Small intestine (tissue), 7 donors: ENCODE measurements at regions not wholly inside any gene's neighbourhood (a gene's known extent, or its start where the extent isn't known, plus 50 kb on each side); places are given as distances from the start of the nearest gene placed in this dataset.

Experiments used
- DNase-seq, 2 donors: peaks; one replicate each; pipeline versions ENCODE4 v3.0.0 to v3.0.0-alpha.2; 2013
- FAIRE-seq: peaks from 2 replicates; lab custom pipeline; 2012; peaks lifted over from hg19 to GRCh38; lab: Jason Lieb, UNC
- H3K27ac ChIP-seq, 3 donors: one replicate each; pipeline ENCODE4 v1.5.1; 2013; ENCODE audit warnings: low read length in 2 of 3, mild to moderate bottlenecking in 2 of 3, control low read depth in 1 of 3, inconsistent platforms in 1 of 3, low read depth in 1 of 3, moderate library complexity in 1 of 3
- H3K27me3 ChIP-seq, 3 donors: one replicate each; pipeline ENCODE4 v1.6.1; 2013; ENCODE audit warnings: low read length in 3 of 3, inconsistent platforms in 1 of 3; ENCODE audit not compliant: control insufficient read depth in 3 of 3, insufficient read depth in 3 of 3
- H3K36me3 ChIP-seq, 3 donors: one replicate each; pipeline ENCODE4 v1.6.1; 2013; ENCODE audit warnings: low read length in 3 of 3, inconsistent platforms in 1 of 3, low read depth in 1 of 3, mild to moderate bottlenecking in 1 of 3, moderate library complexity in 1 of 3; ENCODE audit not compliant: control insufficient read depth in 3 of 3, insufficient read depth in 2 of 3
- H3K4me1 ChIP-seq, 3 donors: one replicate each; pipeline ENCODE4 v1.6.1; 2013; ENCODE audit warnings: low read length in 2 of 3, inconsistent platforms in 1 of 3, low read depth in 1 of 3, mild to moderate bottlenecking in 1 of 3, moderate library complexity in 1 of 3; ENCODE audit not compliant: control insufficient read depth in 3 of 3, insufficient read depth in 2 of 3
- H3K4me3 ChIP-seq, 3 donors: one replicate each; pipeline ENCODE4 v1.5.1; 2013; ENCODE audit warnings: low read length in 3 of 3, control low read depth in 1 of 3, inconsistent platforms in 1 of 3, low read depth in 1 of 3, mild to moderate bottlenecking in 1 of 3, moderate library complexity in 1 of 3
- H3K9me3 ChIP-seq, 2 donors: one replicate each; pipeline ENCODE4 v1.6.1; 2013; ENCODE audit warnings: low read depth in 1 of 2, low read length in 1 of 2; ENCODE audit not compliant: control insufficient read depth in 2 of 2, insufficient read depth in 1 of 2
- WGBS, 3 donors: extraction: QIAGEN DNeasy Blood & Tissue Kit; methylation state at CpG; one replicate each; pipeline ENCODE4 v1.1.7; 2013; 5-methylcytosine and 5-hydroxymethylcytosine counted together
- donor health status: healthy with polysubstance abuse.
- donor health status: control.
- donor health status: control.
- donor health status: Bipolar disorder and iron deficiency.
- donor health status: healthy.

GRCh38 chr12:58458102-58458501 is 462.2 kb downstream of the LRIG3 start:
- Histone ChIP-seq H3K27ac (no peak overlapping the region), H3K27me3 (no peaks in the 10 kb centered on the region), H3K4me1 (no peaks in the 10 kb centered on the region), H3K9me3 (no peaks in the 10 kb centered on the region), H3K4me3 (no peak overlapping the region), H3K36me3 (no peaks in the 10 kb centered on the region)
- 54 to 78% (median 63%) methylated on average over 1 of the region's 1 CpG for WGBS, 3 donors
- FAIRE-seq (no peak), DNase-seq (no peak)

- H3K36me3 ChIP-seq, result no peaks in the 10 kb centered on the region
- no peak for FAIRE-seq
- no peaks in the 10 kb centered on the region for H3K4me1 ChIP-seq
These were observed 461.1 kb downstream of the LRIG3 start for GRCh38 chr12:58459191-58459590.

GRCh38 chr12:58463051-58463450 is 457.3 kb downstream of the LRIG3 start:
- Histone ChIP-seq H3K9me3 (peaks cover 0 to 8% of the 10 kb centered on the region in 2 donors), H3K27me3 (no peaks in the 10 kb centered on the region), H3K36me3 (no peaks in the 10 kb centered on the region), H3K27ac (no peak overlapping the region), H3K4me1 (no peaks in the 10 kb centered on the region), H3K4me3 (no peak overlapping the region)
- WGBS, 3 donors, result 64 to 79% (median 69%) methylated on average over 3 of the region's 3 CpGs
- FAIRE-seq, result no peak
- no peak for DNase-seq

More at GRCh38 chr12:58459191-58459590, 461.1 kb downstream of the LRIG3 start:
- no peak for DNase-seq
- Histone ChIP-seq H3K27ac (no peak overlapping the region), H3K4me3 (no peak overlapping the region), H3K27me3 (no peaks in the 10 kb centered on the region), H3K9me3 (no peaks in the 10 kb centered on the region)

- Histone ChIP-seq H3K4me3 (no peak overlapping the region), H3K36me3 (no peaks in the 10 kb centered on the region), H3K27ac (no peak overlapping the region), H3K9me3 (peaks cover 0 to 8% of the 10 kb centered on the region in 2 donors), H3K4me1 (no peaks in the 10 kb centered on the region), H3K27me3 (no peaks in the 10 kb centered on the region)
- FAIRE-seq (no peak), DNase-seq (no peak)
- 79 to 89% (median 84%) methylated on average over 2 of the region's 2 CpGs for WGBS, 3 donors
These were observed 454.9 kb downstream of the LRIG3 start for GRCh38 chr12:58465418-58465817.

- H3K27ac ChIP-seq, result no peak overlapping the region
- peak in 1 of 2 donors; percentile 64 for DNase-seq
- H3K9me3 ChIP-seq, result peaks cover 0 to 8% of the 10 kb centered on the region in 2 donors
- no peaks in the 10 kb centered on the region for H3K36me3 ChIP-seq
- H3K27me3 ChIP-seq, result no peaks in the 10 kb centered on the region
- FAIRE-seq, result no peak
- 12 to 42% (median 30%) methylated on average over 1 of the region's 1 CpG for WGBS, 3 donors
- no peaks in the 10 kb centered on the region for H3K4me1 ChIP-seq
- H3K4me3 ChIP-seq, result no peak overlapping the region
These were observed 449.9 kb downstream of the LRIG3 start for GRCh38 chr12:58470266-58471010.

GRCh38 chr12:58479401-58479800 is 440.9 kb downstream of the LRIG3 start:
- Histone ChIP-seq H3K4me3 (no peak overlapping the region), H3K27me3 (no peaks in the 10 kb centered on the region), H3K4me1 (no peaks in the 10 kb centered on the region), H3K27ac (no peak overlapping the region), H3K9me3 (no peaks in the 10 kb centered on the region), H3K36me3 (no peaks in the 10 kb centered on the region)
- FAIRE-seq, result no peak
- no peak for DNase-seq

- Histone ChIP-seq H3K27ac (no peak overlapping the region), H3K4me3 (no peak overlapping the region), H3K4me1 (no peaks in the 10 kb centered on the region), H3K36me3 (no peaks in the 10 kb centered on the region), H3K27me3 (no peaks in the 10 kb centered on the region), H3K9me3 (no peaks in the 10 kb centered on the region)
- DNase-seq, result no peak
- no peak for FAIRE-seq
- WGBS, 3 donors, result 27 to 52% (median 33%) methylated on average over 3 of the region's 3 CpGs
These were observed 438.5 kb downstream of the LRIG3 start for GRCh38 chr12:58481811-58482210.

- no peak for FAIRE-seq
These were observed 433.0 kb downstream of the LRIG3 start for GRCh38 chr12:58487255-58487654.

GRCh38 chr12:58487678-58488161 is 432.6 kb downstream of the LRIG3 start:
- Histone ChIP-seq H3K4me1 (peaks cover 0 to 4% (median 0%) of the 10 kb centered on the region in 3 donors), H3K27ac (no peak overlapping the region), H3K36me3 (no peaks in the 10 kb centered on the region), H3K27me3 (no peaks in the 10 kb centered on the region), H3K9me3 (no peaks in the 10 kb centered on the region), H3K4me3 (no peak overlapping the region)
- FAIRE-seq, result no peak
- 68 to 79% (median 69%) methylated on average over 1 of the region's 1 CpG for WGBS, 3 donors
- no peak for DNase-seq

More at GRCh38 chr12:58487255-58487654, 433.0 kb downstream of the LRIG3 start:
- H3K4me3 ChIP-seq, result no peak overlapping the region
- H3K4me1 ChIP-seq, result peaks cover 0 to 4% (median 0%) of the 10 kb centered on the region in 3 donors
- H3K27ac ChIP-seq, result no peak overlapping the region
- no peak for DNase-seq
- no peaks in the 10 kb centered on the region for H3K36me3 ChIP-seq
- 13 to 35% (median 20%) methylated on average over 1 of the region's 1 CpG for WGBS, 3 donors
- no peaks in the 10 kb centered on the region for H3K9me3 ChIP-seq
- no peaks in the 10 kb centered on the region for H3K27me3 ChIP-seq
